Astrocyte of the cerebellum (primary cell): ENCODE measurements at regions not wholly inside any gene's neighbourhood (a gene's known extent, or its start where the extent isn't known, plus 50 kb on each side); places are given as distances from the start of the nearest gene placed in this dataset.
"Not testable (repeated sequence)": the region's sequence is repeated elsewhere in the genome, so short reads cannot be mapped to it uniquely, and the experiment has no call there.

Source experiments
- DNase-seq: peaks from one replicate; pipeline ENCODE4 v3.0.0-alpha.2; 2011; ENCODE audit warnings: low read depth
- H3K4me3 ChIP-seq: 2 replicates; pipeline ENCODE4 v1.5.1; 2011; ENCODE audit warnings: mild to moderate bottlenecking, low read depth, low read length, moderate library complexity
- CTCF ChIP-seq: IDR thresholded peaks from 2 replicates; pipeline ENCODE4 v1.5.1; 2012; ENCODE audit warnings: low read length, low read depth, moderate library complexity, mild to moderate bottlenecking; ENCODE audit errors: missing control alignments
- in situ Hi-C: cut with HindIII; loops from 2 replicates; pipeline ENCODE4 v1.10.0; 2017; ENCODE audit warnings: low sequenced_read_pairs

- no peak for TF ChIP-seq CTCF
- DNase-seq = no peak
- in situ Hi-C loops = no loop called here
- H3K4me3 ChIP-seq = no peak overlapping the region
Measured at GRCh38 chr2:226467221-226467620, 332.4 kb downstream of the IRS1 start.

GRCh38 chr2:226466589-226466988, 333.0 kb downstream of the IRS1 start:
- DNase-seq = no peak
- no peak for TF ChIP-seq CTCF
- in situ Hi-C loops = no loop called here

GRCh38 chr2:226466124-226466523, 333.5 kb downstream of the IRS1 start:
- no peak for DNase-seq
- no peak overlapping the region for H3K4me3 ChIP-seq

More at GRCh38 chr2:226466589-226466988, 333.0 kb downstream of the IRS1 start:
- H3K4me3 ChIP-seq = no peak overlapping the region

GRCh38 chr2:226464380-226464779, 335.2 kb downstream of the IRS1 start:
- in situ Hi-C loops = no loop called here
- TF ChIP-seq CTCF = no peak
- DNase-seq = no peak
- no peak overlapping the region for H3K4me3 ChIP-seq

More at GRCh38 chr2:226466124-226466523, 333.5 kb downstream of the IRS1 start:
- no peak for TF ChIP-seq CTCF
- in situ Hi-C loops = no loop called here

- TF ChIP-seq CTCF = no peak
- in situ Hi-C loops = no loop called here
- H3K4me3 ChIP-seq = no peak overlapping the region
- DNase-seq = no peak
Measured at GRCh38 chr2:226463154-226463553, 336.5 kb downstream of the IRS1 start.

GRCh38 chr2:226461981-226462380, 337.6 kb downstream of the IRS1 start:
- in situ Hi-C loops = no loop called here
- H3K4me3 ChIP-seq = no peak overlapping the region
- no peak for TF ChIP-seq CTCF
- no peak for DNase-seq

- in situ Hi-C loops, DNase-seq, H3K4me3 ChIP-seq: not testable (repeated sequence)
Measured at GRCh38 chr2:226456144-226456543, 343.5 kb downstream of the IRS1 start.
